ENCODE measurements at regions not wholly inside any gene's neighbourhood (a gene's known extent, or its start where the extent isn't known, plus 50 kb on each side); places are given as distances from the start of the nearest gene placed in this dataset.

DNA sequence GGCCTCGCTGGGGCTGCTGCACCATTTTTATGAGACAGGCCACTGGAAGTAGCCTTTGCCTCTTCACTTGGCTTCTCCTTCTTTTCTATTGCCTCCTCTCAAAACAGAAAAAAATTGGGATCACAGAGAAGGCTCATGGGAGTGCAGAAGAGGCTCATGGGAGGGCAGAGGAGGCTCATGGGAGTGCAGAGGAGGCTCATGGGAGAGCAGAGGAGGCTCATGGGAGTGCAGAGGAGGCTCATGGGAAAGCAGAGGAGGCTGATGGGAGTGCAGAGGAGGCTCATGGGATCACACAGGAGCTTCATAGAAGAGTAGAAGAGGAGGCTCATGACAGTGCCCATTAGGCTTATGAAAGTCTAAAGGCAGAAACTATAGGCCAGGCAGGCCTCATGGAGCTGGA lies 211.2 kb downstream of the IRF8 start:
- TF ChIP-seq CBX5 (IDR thresholded peaks at IDR 0.05; ENCODE audit: low read depth) = no peak
- TF ChIP-seq EP300 (IDR thresholded peaks at IDR 0.05; ENCODE audit: borderline replicate concordance in 1 of 2, control insufficient read depth in 1 of 2, low read depth in 2 of 2, low read length in 2 of 2) = no peak
- TF ChIP-seq LARP7 (IDR thresholded peaks at IDR 0.05) = no peak
- no peak for TF ChIP-seq CTCF (IDR thresholded peaks at IDR 0.05 in 2 of 3, conservative IDR thresholded peaks at IDR 0.05 in 1 of 3; ENCODE audit: control insufficient read depth in 2 of 3, extremely low read depth in 1 of 3, insufficient read depth in 1 of 3, low read depth in 3 of 3, low read length in 3 of 3)
- TF ChIP-seq, protein P1, sequence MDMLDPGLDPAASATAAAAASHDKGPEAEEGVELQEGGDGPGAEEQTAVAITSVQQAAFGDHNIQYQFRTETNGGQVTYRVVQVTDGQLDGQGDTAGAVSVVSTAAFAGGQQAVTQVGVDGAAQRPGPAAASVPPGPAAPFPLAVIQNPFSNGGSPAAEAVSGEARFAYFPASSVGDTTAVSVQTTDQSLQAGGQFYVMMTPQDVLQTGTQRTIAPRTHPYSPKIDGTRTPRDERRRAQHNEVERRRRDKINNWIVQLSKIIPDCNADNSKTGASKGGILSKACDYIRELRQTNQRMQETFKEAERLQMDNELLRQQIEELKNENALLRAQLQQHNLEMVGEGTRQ (IDR thresholded peaks at IDR 0.05; ENCODE audit: borderline replicate concordance, low read depth, low read length) = no peak
- no peak for TF ChIP-seq RAD21 (IDR thresholded peaks at IDR 0.05; ENCODE audit: insufficient read depth, low read depth, low read length)
- no peak for TF ChIP-seq MEF2B (IDR thresholded peaks at IDR 0.05; ENCODE audit: partially characterized antibody, poor library complexity, severe bottlenecking)
- TF ChIP-seq EZH2 (IDR thresholded peaks at IDR 0.05; ENCODE audit: borderline replicate concordance, control insufficient read depth, low read depth, low read length) = no peak
- TF ChIP-seq ZBTB33 (IDR thresholded peaks at IDR 0.05) = no peak
- no peak for TF ChIP-seq FOS (IDR thresholded peaks at IDR 0.05; ENCODE audit: borderline replicate concordance, extremely low read depth, insufficient read length)

All from GM12878 (cell line).